IMR-90 (cell line): ENCODE measurements at regions not wholly inside any gene's neighbourhood (a gene's known extent, or its start where the extent isn't known, plus 50 kb on each side); places are given as distances from the start of the nearest gene placed in this dataset.

Source experiments
- ATAC-seq: fragments of 200-7000 bp; cut with Tn5 transposase; 2 replicates; pipeline ENCODE4 v1.9.1; 2020; ENCODE audit warnings: low read depth, mild to moderate bottlenecking, moderate library complexity
- BruUV-seq: library from RNA; stranded (reverse); fragments of 400-500 nt; replicated peaks from 2 replicates; lab custom pipeline; 2021; lab: Mats Ljungman, UMichigan
- CTCF ChIA-PET: fragments of 300-600 bp; formaldehyde crosslinking; extraction: SDS; loops from one replicate; lab custom pipeline; 2021; ENCODE audit warnings: antibody characterized with exemption; lab: Yijun Ruan, JAX
- POLR2A ChIA-PET: fragments of 300-600 bp; sonication (Branson Sonifier 250); formaldehyde crosslinking; loops from one replicate; lab custom pipeline; 2022; ENCODE audit warnings: antibody characterized with exemption; ENCODE audit not compliant: unreplicated experiment; lab: Charles Lee
- DNase-seq: peaks from one replicate; pipeline ENCODE4 v3.0.0; 2013
- H2AFZ ChIP-seq: replicated peaks from 2 replicates; pipeline ENCODE3; 2013; ENCODE audit warnings: low read length, mild to moderate bottlenecking; ENCODE audit not compliant: poor library complexity
- H2AK5ac ChIP-seq: 2 replicates; pipeline ENCODE4 v1.6.1; 2013; ENCODE audit warnings: low read depth, low read length, inconsistent platforms
- H2AK9ac ChIP-seq: replicated peaks from 2 replicates; pipeline ENCODE3; 2013; ENCODE audit warnings: mild to moderate bottlenecking, low read depth, low read length, moderate library complexity; ENCODE audit not compliant: poor library complexity
- H2BK120ac ChIP-seq: 2 replicates; pipeline ENCODE4 v1.6.1; 2013; ENCODE audit warnings: low read depth, low read length, inconsistent platforms
- H2BK15ac ChIP-seq: 3 replicates; pipeline ENCODE4 v1.6.1; 2013; ENCODE audit warnings: low read depth, low read length, inconsistent platforms
- H2BK20ac ChIP-seq: 2 replicates; pipeline ENCODE4 v1.6.1; 2013; ENCODE audit warnings: low read depth, mild to moderate bottlenecking, inconsistent platforms, low read length, moderate library complexity
- H2BK5ac ChIP-seq: 2 replicates; pipeline ENCODE4 v1.6.1; 2013; ENCODE audit warnings: mild to moderate bottlenecking, low read depth, low read length, inconsistent platforms; ENCODE audit not compliant: poor library complexity, severe bottlenecking
- H3K14ac ChIP-seq: replicated peaks from 2 replicates; pipeline ENCODE4 v1.6.1; 2013; ENCODE audit warnings: low read depth, low read length, inconsistent platforms
- H3K18ac ChIP-seq: 2 replicates; pipeline ENCODE4 v1.6.1; 2013; ENCODE audit warnings: low read depth, low read length, control low read depth
- H3K23ac ChIP-seq: 2 replicates; pipeline ENCODE4 v1.6.1; 2013; ENCODE audit warnings: low read depth, low read length, inconsistent platforms
- H3K27ac ChIP-seq: 2 replicates; pipeline ENCODE4 v1.5.1; 2013; ENCODE audit warnings: mild to moderate bottlenecking, control low read depth, low read length; ENCODE audit not compliant: insufficient read depth
- H3K27me3 ChIP-seq: 2 replicates; pipeline ENCODE4 v1.6.1; 2013; ENCODE audit warnings: low read length; ENCODE audit not compliant: control insufficient read depth, insufficient read depth
- H3K36me3 ChIP-seq: 2 replicates; pipeline ENCODE4 v1.6.1; 2013; ENCODE audit warnings: low read length, mixed read lengths; ENCODE audit not compliant: control insufficient read depth, insufficient read depth
- H3K4ac ChIP-seq: 2 replicates; pipeline ENCODE4 v1.6.1; 2013; ENCODE audit warnings: low read depth, low read length, inconsistent platforms
- H3K4me1 ChIP-seq: 2 replicates; pipeline ENCODE4 v1.6.1; 2013; ENCODE audit warnings: low read length, mixed read lengths; ENCODE audit not compliant: control insufficient read depth, insufficient read depth
- H3K4me2 ChIP-seq: 2 replicates; pipeline ENCODE4 v1.6.1; 2013; ENCODE audit warnings: low read depth, mild to moderate bottlenecking, control low read depth, low read length, moderate library complexity
- H3K4me3 ChIP-seq: 2 replicates; pipeline ENCODE4 v1.5.1; 2013; ENCODE audit warnings: low read depth, mild to moderate bottlenecking, control low read depth, low read length, moderate library complexity; ENCODE audit not compliant: insufficient read depth
- H3K56ac ChIP-seq: 2 replicates; pipeline ENCODE4 v1.6.1; 2013; ENCODE audit warnings: low read length, inconsistent platforms; ENCODE audit not compliant: insufficient read depth; ENCODE audit errors: extremely low read depth
- H3K79me1 ChIP-seq, 2 experiments: 2 replicates each; pipeline ENCODE4 v1.6.1; 2013; ENCODE audit warnings: low read length in 2 of 2, inconsistent platforms in 1 of 2, low read depth in 1 of 2
- H3K9ac ChIP-seq: 2 replicates; pipeline ENCODE4 v1.6.1; 2013; ENCODE audit warnings: low read depth, low read length, control low read depth
- H3K9me1 ChIP-seq: 2 replicates; pipeline ENCODE4 v1.6.1; 2013; ENCODE audit warnings: low read length, inconsistent platforms; ENCODE audit not compliant: insufficient read depth
- H3K9me3 ChIP-seq: 2 replicates; pipeline ENCODE4 v1.6.1; 2013; ENCODE audit warnings: low read length; ENCODE audit not compliant: control insufficient read depth, insufficient read depth
- H4K20me1 ChIP-seq: 2 replicates; pipeline ENCODE4 v1.6.1; 2013; ENCODE audit warnings: low read length, inconsistent platforms; ENCODE audit not compliant: insufficient read depth
- H4K5ac ChIP-seq: 2 replicates; pipeline ENCODE4 v1.6.1; 2013; ENCODE audit warnings: mild to moderate bottlenecking, low read depth, low read length, control low read depth
- H4K8ac ChIP-seq, 2 experiments: 2 replicates each; pipeline ENCODE4 v1.6.1; 2013; ENCODE audit warnings: low read depth in 2 of 2, low read length in 2 of 2, control low read depth in 1 of 2, inconsistent platforms in 1 of 2
- H4K91ac ChIP-seq: 2 replicates; pipeline ENCODE4 v1.6.1; 2013; ENCODE audit warnings: low read depth, low read length, inconsistent platforms; ENCODE audit not compliant: insufficient read depth
- BHLHE40 ChIP-seq: fragments of 150-350 bp; IDR thresholded peaks from 2 replicates; pipeline ENCODE4 v1.6.1; 2016; ENCODE audit warnings: mild to moderate bottlenecking, low read depth, low read length
- CEBPB ChIP-seq: IDR thresholded peaks from 2 replicates; pipeline ENCODE4 v1.6.1; 2012; ENCODE audit warnings: low read depth, low read length, improper control_type of control experiment
- CHD1 ChIP-seq: IDR thresholded peaks from 2 replicates; pipeline ENCODE4 v1.6.1; 2012; ENCODE audit warnings: low read depth, low read length, improper control_type of control experiment
- CTCF ChIP-seq: conservative IDR thresholded peaks from 2 replicates; pipeline ENCODE4 v1.5.1; 2012; ENCODE audit warnings: mild to moderate bottlenecking, low read depth, low read length, improper control_type of control experiment
- ELK1 ChIP-seq: fragments of 150-350 bp; IDR thresholded peaks from 2 replicates; pipeline ENCODE4 v1.6.1; 2016; ENCODE audit warnings: low read depth, mild to moderate bottlenecking, low read length, moderate library complexity, borderline replicate concordance
- FOS ChIP-seq: fragments of 150-350 bp; IDR thresholded peaks from 2 replicates; pipeline ENCODE4 v1.6.1; 2016; ENCODE audit warnings: low read depth, low read length
- MAFK ChIP-seq: IDR thresholded peaks from 2 replicates; pipeline ENCODE4 v1.6.1; 2012; ENCODE audit warnings: low read depth, low read length, improper control_type of control experiment
- MAZ ChIP-seq: IDR thresholded peaks from 2 replicates; pipeline ENCODE4 v1.6.1; 2012; ENCODE audit warnings: low read depth, mild to moderate bottlenecking, low read length, improper control_type of control experiment, moderate library complexity, borderline replicate concordance
- MXI1 ChIP-seq: IDR thresholded peaks from 2 replicates; pipeline ENCODE4 v1.6.1; 2012; ENCODE audit warnings: low read depth, mild to moderate bottlenecking, low read length, moderate library complexity, borderline replicate concordance
- NFE2L2 ChIP-seq: fragments of 150-350 bp; IDR thresholded peaks from 2 replicates; pipeline ENCODE4 v1.6.1; 2016; ENCODE audit warnings: low read depth, mild to moderate bottlenecking, low read length
- POLR2A ChIP-seq: IDR thresholded peaks from 2 replicates; pipeline ENCODE4 v1.6.1; 2012; ENCODE audit warnings: mild to moderate bottlenecking, low read depth, low read length
- RAD21 ChIP-seq: IDR thresholded peaks from 2 replicates; pipeline ENCODE4 v1.6.1; 2012; ENCODE audit warnings: low read length, improper control_type of control experiment
- RCOR1 ChIP-seq: IDR thresholded peaks from 2 replicates; pipeline ENCODE4 v1.6.1; 2012; ENCODE audit warnings: mild to moderate bottlenecking, low read length, improper control_type of control experiment; ENCODE audit not compliant: insufficient replicate concordance
- RFX5 ChIP-seq: IDR thresholded peaks from 2 replicates; pipeline ENCODE4 v1.8.0; 2012; ENCODE audit warnings: low read depth, mild to moderate bottlenecking, low read length, moderate library complexity
- SMC3 ChIP-seq: fragments of 150-350 bp; IDR thresholded peaks from 2 replicates; pipeline ENCODE4 v1.6.1; 2016; ENCODE audit warnings: low read depth, mild to moderate bottlenecking, antibody characterized with exemption, low read length, moderate library complexity
- WGBS, 2 experiments: methylation state at CpG; one replicate each; pipeline versions ENCODE4 v1.1.5 to v1.1.7; 2013; ENCODE audit warnings: missing lambda C conversion rate in 2 of 2; ENCODE audit not compliant: insufficient read length in 1 of 2; ENCODE audit errors: extremely low coverage in 2 of 2; 5-methylcytosine and 5-hydroxymethylcytosine counted together
- dilution Hi-C: fragments of 300-500 bp; cut with HindIII; formaldehyde crosslinking; loops from one replicate; pipeline ENCODE4 v1.14.3; 2018; ENCODE audit warnings: low sequenced_read_pairs; ENCODE audit not compliant: unreplicated experiment
- in situ Hi-C: fragments of 300-500 bp; cut with MboI; formaldehyde crosslinking; loops from 3 replicates; pipeline ENCODE4 v1.14.3; 2019; ENCODE audit warnings: low sequenced_read_pairs, inconsistent platforms, mixed read lengths
- intact Hi-C: fragments of 100-400 bp; cut with micrococcal nuclease; formaldehyde crosslinking; loops from 2 replicates; pipeline ENCODE4 v1.10.0; 2022
- TF ChIP-seq, protein P1 (sequence below): fragments of 150-350 bp; IDR thresholded peaks from 2 replicates; pipeline ENCODE4 v1.6.1; 2017; ENCODE audit warnings: mild to moderate bottlenecking, antibody characterized with exemption, low read length, low read depth

GRCh38 chr3:95168526-95168925 lies 1105.7 kb downstream of the NSUN3 start:
- no peak overlapping the region for H3K9ac ChIP-seq
- no TSS peak for BruUV-seq
- no peak overlapping the region for H3K14ac ChIP-seq
- H3K4ac ChIP-seq, result no peak overlapping the region
- no peaks in the 10 kb centered on the region for H4K20me1 ChIP-seq
- no peaks in the 10 kb centered on the region for H3K79me1 ChIP-seq
- H3K9me1 ChIP-seq, result no peaks in the 10 kb centered on the region
- ChIA-PET POLR2A (no interaction called here), CTCF (no interaction called here)
- H3K23ac ChIP-seq, result no peak overlapping the region
- no peak overlapping the region for H2BK5ac ChIP-seq
- no peaks in the 10 kb centered on the region for H3K27me3 ChIP-seq
- H2AK5ac ChIP-seq, result no peak overlapping the region
- no peak overlapping the region for H3K4me3 ChIP-seq
- no peak overlapping the region for H3K18ac ChIP-seq
- H3K9me3 ChIP-seq, result peaks cover 2% of the 10 kb centered on the region; the same call in 1 of the 2 replicates
- dilution Hi-C loops, result no loop called here
- no peaks in the 10 kb centered on the region for H3K4me1 ChIP-seq
- intact Hi-C loops, result no loop called here
- no CpG with 5 or more reads among the region's 7 CpGs for WGBS, 2 experiments
- H2BK120ac ChIP-seq, result no peak overlapping the region
- H4K8ac ChIP-seq, result no peak overlapping the region
- H3K36me3 ChIP-seq, result no peaks in the 10 kb centered on the region
- H2AK9ac ChIP-seq, result no peak overlapping the region
- H3K56ac ChIP-seq, result no peak overlapping the region
- H4K5ac ChIP-seq, result no peak overlapping the region
- ATAC-seq (no peak), DNase-seq (no peak)
- H3K4me2 ChIP-seq, result no peak overlapping the region
- no peak overlapping the region for H2BK15ac ChIP-seq
- in situ Hi-C loops, result no loop called here
- no peak for TF ChIP-seq FOS
- TF ChIP-seq POLR2A, result no peak
- no peak for TF ChIP-seq BHLHE40
- no peak for TF ChIP-seq CHD1
- TF ChIP-seq, protein P1, sequence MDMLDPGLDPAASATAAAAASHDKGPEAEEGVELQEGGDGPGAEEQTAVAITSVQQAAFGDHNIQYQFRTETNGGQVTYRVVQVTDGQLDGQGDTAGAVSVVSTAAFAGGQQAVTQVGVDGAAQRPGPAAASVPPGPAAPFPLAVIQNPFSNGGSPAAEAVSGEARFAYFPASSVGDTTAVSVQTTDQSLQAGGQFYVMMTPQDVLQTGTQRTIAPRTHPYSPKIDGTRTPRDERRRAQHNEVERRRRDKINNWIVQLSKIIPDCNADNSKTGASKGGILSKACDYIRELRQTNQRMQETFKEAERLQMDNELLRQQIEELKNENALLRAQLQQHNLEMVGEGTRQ, result no peak
- TF ChIP-seq RAD21, result no peak
- TF ChIP-seq MXI1, result no peak
- TF ChIP-seq RCOR1, result no peak
- TF ChIP-seq ELK1, result no peak
- TF ChIP-seq MAZ, result no peak
- no peak for TF ChIP-seq MAFK
- no peak for TF ChIP-seq CTCF
- no peak for TF ChIP-seq SMC3
- TF ChIP-seq RFX5, result no peak
- TF ChIP-seq NFE2L2, result no peak
- no peak for TF ChIP-seq CEBPB
- H4K91ac ChIP-seq, result no peak overlapping the region
- no peak overlapping the region for H2BK20ac ChIP-seq
- H3K27ac ChIP-seq, result no peak overlapping the region
- no peak overlapping the region for H2AFZ ChIP-seq
